Activated naive CD8-positive, alpha-beta T cell treated with anti-CD3 and anti-CD28 coated beads for 36 hours (primary cell): ENCODE measurements at regions not wholly inside any gene's neighbourhood (a gene's known extent, or its start where the extent isn't known, plus 50 kb on each side); places are given as distances from the start of the nearest gene placed in this dataset.

Source experiments
- DNase-seq: peaks from one replicate; pipeline ENCODE4 v3.0.0; 2021
- H3K27ac Mint-ChIP-seq: one replicate; pipeline ENCODE4 v1.8.0; 2022; ENCODE audit warnings: mild to moderate bottlenecking, moderate library complexity, mixed read lengths
- H3K27me3 Mint-ChIP-seq: one replicate; pipeline ENCODE4 v1.8.0; 2022; ENCODE audit warnings: mild to moderate bottlenecking, mixed read lengths
- H3K36me3 Mint-ChIP-seq: one replicate; pipeline ENCODE4 v1.8.0; 2021; ENCODE audit warnings: mild to moderate bottlenecking, mixed read lengths
- H3K4me1 Mint-ChIP-seq: one replicate; pipeline ENCODE4 v1.8.0; 2021; ENCODE audit warnings: mixed read lengths
- H3K4me3 Mint-ChIP-seq: one replicate; pipeline ENCODE4 v1.8.0; 2022; ENCODE audit warnings: mild to moderate bottlenecking, moderate library complexity, mixed read lengths
- H3K9me3 Mint-ChIP-seq: one replicate; pipeline ENCODE4 v1.8.0; 2022; ENCODE audit warnings: mixed read lengths

GRCh38 chr1:104765085-104765484, 1015.4 kb downstream of the AMY1C start:
- no peaks in the 10 kb centered on the region for H3K36me3 Mint-ChIP-seq
- DNase-seq = no peak
- no peaks in the 10 kb centered on the region for H3K27me3 Mint-ChIP-seq
- peaks cover 4% of the 10 kb centered on the region for H3K9me3 Mint-ChIP-seq
- H3K4me1 Mint-ChIP-seq = no peaks in the 10 kb centered on the region
- no peak overlapping the region for H3K4me3 Mint-ChIP-seq
- no peak overlapping the region for H3K27ac Mint-ChIP-seq

- Mint-ChIP-seq H3K27me3 (no peaks in the 10 kb centered on the region), H3K4me1 (no peaks in the 10 kb centered on the region), H3K27ac (no peak overlapping the region), H3K9me3 (peaks cover 4% of the 10 kb centered on the region), H3K4me3 (no peak overlapping the region), H3K36me3 (no peaks in the 10 kb centered on the region)
- no peak for DNase-seq
Observed at GRCh38 chr1:104768466-104768865, 1018.8 kb downstream of the AMY1C start.

GRCh38 chr1:104780470-104781078, 1030.9 kb downstream of the AMY1C start:
- no peaks in the 10 kb centered on the region for H3K36me3 Mint-ChIP-seq
- H3K4me3 Mint-ChIP-seq = no peak overlapping the region
- no peaks in the 10 kb centered on the region for H3K4me1 Mint-ChIP-seq
- H3K9me3 Mint-ChIP-seq = no peaks in the 10 kb centered on the region
- no peaks in the 10 kb centered on the region for H3K27me3 Mint-ChIP-seq
- H3K27ac Mint-ChIP-seq = no peak overlapping the region
- no peak for DNase-seq

- no peak for DNase-seq
- Mint-ChIP-seq H3K36me3 (no peaks in the 10 kb centered on the region), H3K4me1 (no peaks in the 10 kb centered on the region), H3K4me3 (no peak overlapping the region), H3K27ac (no peak overlapping the region), H3K27me3 (no peaks in the 10 kb centered on the region), H3K9me3 (no peaks in the 10 kb centered on the region)
Observed at GRCh38 chr1:104785575-104786187, 1036.0 kb downstream of the AMY1C start.

- H3K36me3 Mint-ChIP-seq = no peaks in the 10 kb centered on the region
- H3K27ac Mint-ChIP-seq = no peak overlapping the region
- H3K4me3 Mint-ChIP-seq = no peak overlapping the region
- H3K4me1 Mint-ChIP-seq = no peaks in the 10 kb centered on the region
- H3K27me3 Mint-ChIP-seq = no peaks in the 10 kb centered on the region
- H3K9me3 Mint-ChIP-seq = no peaks in the 10 kb centered on the region
- no peak for DNase-seq
Observed at GRCh38 chr1:104787866-104788510, 1038.3 kb downstream of the AMY1C start.

GRCh38 chr1:104791030-104791429, 1041.3 kb downstream of the AMY1C start:
- no peaks in the 10 kb centered on the region for H3K4me1 Mint-ChIP-seq
- no peak overlapping the region for H3K4me3 Mint-ChIP-seq
- no peaks in the 10 kb centered on the region for H3K36me3 Mint-ChIP-seq
- no peaks in the 10 kb centered on the region for H3K27me3 Mint-ChIP-seq
- no peak for DNase-seq
- no peak overlapping the region for H3K27ac Mint-ChIP-seq
- no peaks in the 10 kb centered on the region for H3K9me3 Mint-ChIP-seq

- no peaks in the 10 kb centered on the region for H3K9me3 Mint-ChIP-seq
- no peaks in the 10 kb centered on the region for H3K27me3 Mint-ChIP-seq
- H3K27ac Mint-ChIP-seq = no peak overlapping the region
- H3K4me1 Mint-ChIP-seq = no peaks in the 10 kb centered on the region
- no peak for DNase-seq
- no peaks in the 10 kb centered on the region for H3K36me3 Mint-ChIP-seq
- H3K4me3 Mint-ChIP-seq = no peak overlapping the region
Observed at GRCh38 chr1:104794035-104794434, 1044.3 kb downstream of the AMY1C start.

- Mint-ChIP-seq H3K27ac (no peak overlapping the region), H3K9me3 (peaks cover 3% of the 10 kb centered on the region), H3K36me3 (no peaks in the 10 kb centered on the region), H3K4me3 (no peak overlapping the region), H3K4me1 (no peaks in the 10 kb centered on the region), H3K27me3 (no peaks in the 10 kb centered on the region)
- DNase-seq = no peak
Observed at GRCh38 chr1:104795931-104796330, 1046.2 kb downstream of the AMY1C start.

- Mint-ChIP-seq H3K36me3 (no peaks in the 10 kb centered on the region), H3K27ac (no peak overlapping the region), H3K4me3 (no peak overlapping the region), H3K27me3 (no peaks in the 10 kb centered on the region), H3K9me3 (peaks cover 3% of the 10 kb centered on the region), H3K4me1 (no peaks in the 10 kb centered on the region)
- DNase-seq = no peak
Observed at GRCh38 chr1:104797982-104798381, 1048.3 kb downstream of the AMY1C start.

- Mint-ChIP-seq H3K27me3 (no peaks in the 10 kb centered on the region), H3K4me3 (no peak overlapping the region), H3K9me3 (peaks cover 3% of the 10 kb centered on the region), H3K27ac (no peak overlapping the region), H3K36me3 (no peaks in the 10 kb centered on the region), H3K4me1 (no peaks in the 10 kb centered on the region)
- no peak for DNase-seq
Observed at GRCh38 chr1:104801344-104801743, 1051.6 kb downstream of the AMY1C start.

- Mint-ChIP-seq H3K27ac (no peak overlapping the region), H3K36me3 (no peaks in the 10 kb centered on the region), H3K9me3 (peaks cover 3% of the 10 kb centered on the region), H3K4me1 (no peaks in the 10 kb centered on the region), H3K27me3 (no peaks in the 10 kb centered on the region), H3K4me3 (no peak overlapping the region)
- DNase-seq = no peak
Observed at GRCh38 chr1:104804147-104804546, 1054.4 kb downstream of the AMY1C start.

GRCh38 chr1:104807590-104807989, 1057.9 kb downstream of the AMY1C start:
- Mint-ChIP-seq H3K4me1 (no peaks in the 10 kb centered on the region), H3K27me3 (no peaks in the 10 kb centered on the region), H3K36me3 (no peaks in the 10 kb centered on the region), H3K27ac (no peak overlapping the region), H3K4me3 (no peak overlapping the region), H3K9me3 (peaks cover 2% of the 10 kb centered on the region)
- DNase-seq = no peak

GRCh38 chr1:104825401-104825800, 1075.7 kb downstream of the AMY1C start:
- Mint-ChIP-seq H3K27me3 (no peaks in the 10 kb centered on the region), H3K9me3 (peaks cover 10% of the 10 kb centered on the region), H3K27ac (no peak overlapping the region), H3K4me3 (no peak overlapping the region), H3K36me3 (no peaks in the 10 kb centered on the region), H3K4me1 (no peaks in the 10 kb centered on the region)
- DNase-seq = no peak

GRCh38 chr1:104830534-104830933, 1080.8 kb downstream of the AMY1C start:
- Mint-ChIP-seq H3K36me3 (no peaks in the 10 kb centered on the region), H3K9me3 (peaks cover 14% of the 10 kb centered on the region), H3K4me3 (no peak overlapping the region), H3K4me1 (no peaks in the 10 kb centered on the region), H3K27me3 (no peaks in the 10 kb centered on the region), H3K27ac (no peak overlapping the region)
- no peak for DNase-seq

- no peaks in the 10 kb centered on the region for H3K27me3 Mint-ChIP-seq
- no peak overlapping the region for H3K27ac Mint-ChIP-seq
- no peaks in the 10 kb centered on the region for H3K4me1 Mint-ChIP-seq
- no peak for DNase-seq
- no peaks in the 10 kb centered on the region for H3K36me3 Mint-ChIP-seq
- no peak overlapping the region for H3K4me3 Mint-ChIP-seq
- H3K9me3 Mint-ChIP-seq = peaks cover 3% of the 10 kb centered on the region
Observed at GRCh38 chr1:104852151-104852550, 1102.5 kb downstream of the AMY1C start.

GRCh38 chr1:104853276-104853675, 1103.6 kb downstream of the AMY1C start:
- Mint-ChIP-seq H3K9me3 (peaks cover 6% of the 10 kb centered on the region), H3K27me3 (no peaks in the 10 kb centered on the region), H3K36me3 (no peaks in the 10 kb centered on the region), H3K4me3 (no peak overlapping the region), H3K27ac (no peak overlapping the region), H3K4me1 (no peaks in the 10 kb centered on the region)
- DNase-seq = no peak
